HepG2 (cell line): ENCODE measurements at regions not wholly inside any gene's neighbourhood (a gene's known extent, or its start where the extent isn't known, plus 50 kb on each side); places are given as distances from the start of the nearest gene placed in this dataset.

Source experiments
- GABPA ChIP-seq, 2 experiments: IDR thresholded peaks; 2 replicates each; pipeline ENCODE4 v1.6.1; 2011 to 2016; ENCODE audit warnings: low read depth in 2 of 2, low read length in 1 of 2, missing biosample characterization in 1 of 2, missing genetic modification characterization in 1 of 2
- MXI1 ChIP-seq: IDR thresholded peaks from 3 replicates; pipeline ENCODE4 v1.6.1; 2012; ENCODE audit warnings: low read depth, low read length, inconsistent platforms, borderline replicate concordance
- SP4 ChIP-seq: sonication (generic); formaldehyde crosslinking; IDR thresholded peaks from 2 replicates; pipeline ENCODE4 v1.8.1; 2023; ENCODE audit warnings: mild to moderate bottlenecking, missing genetic modification reagents
- TF ChIP-seq, protein P1 (sequence below): sonication (generic); formaldehyde crosslinking; IDR thresholded peaks from 2 replicates; pipeline ENCODE4 v1.5.0; 2020; ENCODE audit warnings: mild to moderate bottlenecking, missing genetic modification reagents, moderate library complexity

DNA sequence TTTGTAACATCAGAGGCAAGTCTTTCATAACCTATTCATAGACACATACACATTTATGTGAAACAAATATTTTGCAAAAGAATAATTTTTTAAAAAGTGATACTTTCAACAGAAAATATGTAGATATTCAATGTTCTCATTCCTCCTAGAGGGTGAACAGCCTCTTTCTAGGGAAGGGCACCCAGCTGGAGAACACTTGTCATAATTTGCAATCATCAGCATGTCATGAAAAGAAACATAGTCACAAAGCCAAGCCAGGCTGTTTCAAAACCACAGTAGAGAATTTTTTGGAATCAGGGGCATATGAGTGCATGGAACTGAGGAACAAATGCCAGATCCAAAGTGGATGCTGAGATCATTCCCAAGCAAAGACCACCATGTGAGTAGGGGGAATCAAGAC, 406.9 kb upstream of the ADAMTS9 start:
- TF ChIP-seq, protein P1, sequence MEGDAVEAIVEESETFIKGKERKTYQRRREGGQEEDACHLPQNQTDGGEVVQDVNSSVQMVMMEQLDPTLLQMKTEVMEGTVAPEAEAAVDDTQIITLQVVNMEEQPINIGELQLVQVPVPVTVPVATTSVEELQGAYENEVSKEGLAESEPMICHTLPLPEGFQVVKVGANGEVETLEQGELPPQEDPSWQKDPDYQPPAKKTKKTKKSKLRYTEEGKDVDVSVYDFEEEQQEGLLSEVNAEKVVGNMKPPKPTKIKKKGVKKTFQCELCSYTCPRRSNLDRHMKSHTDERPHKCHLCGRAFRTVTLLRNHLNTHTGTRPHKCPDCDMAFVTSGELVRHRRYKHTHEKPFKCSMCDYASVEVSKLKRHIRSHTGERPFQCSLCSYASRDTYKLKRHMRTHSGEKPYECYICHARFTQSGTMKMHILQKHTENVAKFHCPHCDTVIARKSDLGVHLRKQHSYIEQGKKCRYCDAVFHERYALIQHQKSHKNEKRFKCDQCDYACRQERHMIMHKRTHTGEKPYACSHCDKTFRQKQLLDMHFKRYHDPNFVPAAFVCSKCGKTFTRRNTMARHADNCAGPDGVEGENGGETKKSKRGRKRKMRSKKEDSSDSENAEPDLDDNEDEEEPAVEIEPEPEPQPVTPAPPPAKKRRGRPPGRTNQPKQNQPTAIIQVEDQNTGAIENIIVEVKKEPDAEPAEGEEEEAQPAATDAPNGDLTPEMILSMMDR (CRISPR knock-in tag), result no peak
- no peak for TF ChIP-seq SP4
- TF ChIP-seq MXI1, result no peak
- TF ChIP-seq GABPA (IDR thresholded peaks at IDR 0.05; ENCODE audit: low read depth, low read length), result no peak
- TF ChIP-seq GABPA (CRISPR knock-in tag; IDR thresholded peaks at IDR 0.05; ENCODE audit: low read depth), result no peak
